GM18517 (cell line): ENCODE measurements at regions not wholly inside any gene's neighbourhood (a gene's known extent, or its start where the extent isn't known, plus 50 kb on each side); places are given as distances from the start of the nearest gene placed in this dataset.
A peak's percentile ranks its signal among the peaks of the same experiment; 100 is the strongest.
"Not testable (repeated sequence)": the region's sequence is repeated elsewhere in the genome, so short reads cannot be mapped to it uniquely, and the experiment has no call there.

Source experiments
- ATAC-seq: cut with Tn5 transposase; IDR thresholded peaks from one replicate; pipeline ENCODE4 v1.9.1; 2021; ENCODE audit warnings: mild to moderate bottlenecking, moderate library complexity; ENCODE audit not compliant: unreplicated experiment

GRCh38 chr2:134063916-134064315 lies 190.0 kb upstream of the MGAT5 start:
- not testable (repeated sequence) for ATAC-seq

DNA sequence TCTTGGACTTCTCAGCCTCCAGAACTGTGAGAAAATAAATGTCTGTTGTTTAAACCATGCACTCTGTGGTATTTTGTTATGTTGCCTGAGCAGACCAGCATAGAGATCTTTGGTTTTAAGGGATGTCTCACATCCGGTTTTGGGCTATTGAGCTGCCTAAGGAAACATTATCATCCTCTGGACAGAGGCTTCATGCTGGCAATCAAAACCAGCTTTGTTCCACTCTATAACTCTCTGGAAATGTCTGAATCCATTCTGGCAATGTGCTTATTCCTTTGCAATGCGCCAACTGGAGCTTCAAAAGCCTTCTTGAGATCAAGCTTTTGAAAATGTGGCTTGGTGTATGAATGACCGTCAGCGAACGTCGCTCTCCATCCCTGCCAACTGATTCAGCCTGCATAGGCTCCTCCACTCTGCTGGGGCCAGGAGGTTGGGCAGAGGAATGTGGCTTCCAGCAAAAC lies 183.6 kb upstream of the MGAT5 start:
- no peak for ATAC-seq

DNA sequence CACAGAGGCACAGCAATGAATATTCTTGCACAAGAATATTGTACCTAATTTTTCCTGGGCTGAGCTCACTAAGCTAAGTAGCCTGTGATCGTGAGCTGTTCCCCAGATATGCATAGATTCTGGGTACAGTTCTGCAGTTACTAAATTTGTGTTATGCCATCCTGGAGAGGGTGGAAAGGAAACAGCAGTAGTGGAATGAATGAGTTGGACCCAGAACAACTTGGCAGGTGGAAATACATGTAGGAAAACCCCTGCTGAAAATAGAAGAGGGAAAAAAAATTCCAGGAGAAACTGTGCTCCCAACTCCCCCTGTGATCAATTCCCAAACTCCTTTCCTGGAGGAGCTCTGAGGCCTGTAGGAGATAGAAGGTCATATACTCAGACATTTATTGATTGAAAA lies 181.5 kb upstream of the MGAT5 start:
- no peak for ATAC-seq

DNA sequence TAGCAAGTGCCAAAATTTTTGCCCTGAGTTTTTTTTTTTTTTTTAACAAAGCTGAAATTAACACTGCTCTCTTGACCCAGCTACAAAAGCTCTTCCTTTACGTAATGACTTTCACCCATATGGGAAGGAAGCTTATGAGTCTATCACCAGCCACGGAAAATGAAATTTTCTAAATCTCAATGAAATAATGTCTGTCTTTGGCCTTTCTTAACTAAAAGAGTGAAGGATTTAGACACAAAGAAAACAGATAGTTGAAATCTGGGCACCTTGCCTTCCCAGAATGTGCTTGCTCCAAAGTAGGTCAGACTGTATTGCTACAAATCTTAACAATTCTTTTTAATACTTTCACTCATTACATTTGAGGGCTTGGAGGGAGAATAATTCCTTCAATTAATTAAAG lies 180.8 kb upstream of the MGAT5 start:
- ATAC-seq, result no peak

DNA sequence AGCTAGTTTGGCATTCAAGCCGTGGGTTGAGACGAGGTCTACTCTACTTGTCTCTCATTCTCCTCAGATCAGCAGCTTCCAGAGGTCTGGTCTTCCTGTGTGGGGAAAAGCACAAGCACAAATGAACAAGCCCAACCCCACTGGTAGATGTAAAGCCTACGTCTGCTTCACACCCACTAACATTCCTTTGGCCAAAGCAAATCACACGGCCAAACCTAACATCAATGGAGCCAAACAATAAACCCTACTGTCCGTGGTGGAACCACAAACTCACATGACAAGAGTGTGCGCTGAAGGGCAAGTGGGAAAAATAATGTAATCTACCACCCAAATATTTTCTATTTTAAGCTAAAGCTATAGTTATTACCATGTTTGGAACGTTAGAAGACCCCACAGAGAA lies 179.3 kb upstream of the MGAT5 start:
- ATAC-seq, result no peak

GRCh38 chr2:134075204-134075603 lies 178.7 kb upstream of the MGAT5 start:
- no peak for ATAC-seq

- no peak for ATAC-seq
Measured at GRCh38 chr2:134078354-134078753, 175.5 kb upstream of the MGAT5 start.

DNA sequence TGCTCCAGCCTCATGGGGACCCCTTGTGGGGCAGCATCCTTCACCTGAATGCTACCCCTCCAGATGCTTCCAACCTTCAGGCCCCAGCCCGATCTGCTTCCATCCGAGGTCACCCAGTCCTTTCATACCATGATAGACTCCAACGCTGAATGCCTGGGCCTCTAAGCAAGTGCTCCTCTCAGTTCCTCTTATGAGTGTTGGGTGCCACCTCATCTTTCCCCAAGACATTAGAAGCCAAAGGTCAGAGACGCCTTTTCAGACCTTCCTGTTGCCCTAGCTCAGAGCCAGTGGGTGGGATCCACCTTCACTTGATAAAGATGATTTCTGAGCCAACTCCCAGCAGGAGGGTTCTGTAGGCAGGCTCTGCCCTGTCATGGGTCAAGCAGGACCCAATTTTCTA lies 174.5 kb upstream of the MGAT5 start:
- ATAC-seq, result peak; percentile 99

DNA sequence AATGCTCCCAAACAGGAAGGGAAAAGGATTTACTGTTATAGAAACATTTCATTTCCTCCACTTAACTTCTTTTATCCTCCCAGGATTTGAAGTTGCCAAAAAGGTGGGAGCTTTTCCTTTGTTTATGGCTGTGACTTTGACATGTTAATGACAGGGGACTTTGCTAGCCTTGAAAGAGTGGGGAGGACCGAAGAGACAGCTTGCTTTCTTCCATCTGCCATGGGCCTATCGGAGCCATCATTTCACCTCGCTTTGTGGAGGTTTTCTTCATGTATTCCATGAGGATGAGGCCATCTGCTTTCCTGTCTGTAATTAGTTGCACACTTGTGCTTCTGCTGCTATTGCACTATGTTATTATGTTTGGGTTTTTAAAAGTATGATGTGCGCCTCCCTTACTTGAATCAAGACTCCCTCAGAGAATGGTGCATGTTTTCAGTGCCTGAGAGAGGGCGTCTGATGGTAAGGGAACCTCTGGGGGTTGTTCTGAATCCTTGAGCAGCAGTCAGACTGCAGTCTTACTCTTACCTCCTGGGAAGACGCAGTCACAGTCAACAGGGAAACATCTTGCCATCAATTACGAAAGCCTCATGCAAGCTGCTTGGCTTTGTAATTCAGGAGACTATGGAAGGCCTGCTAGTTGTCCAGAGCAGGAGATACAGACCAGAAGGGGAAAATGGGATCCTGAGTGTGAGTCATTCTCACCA lies 173.3 kb upstream of the MGAT5 start:
- ATAC-seq, result no peak

DNA sequence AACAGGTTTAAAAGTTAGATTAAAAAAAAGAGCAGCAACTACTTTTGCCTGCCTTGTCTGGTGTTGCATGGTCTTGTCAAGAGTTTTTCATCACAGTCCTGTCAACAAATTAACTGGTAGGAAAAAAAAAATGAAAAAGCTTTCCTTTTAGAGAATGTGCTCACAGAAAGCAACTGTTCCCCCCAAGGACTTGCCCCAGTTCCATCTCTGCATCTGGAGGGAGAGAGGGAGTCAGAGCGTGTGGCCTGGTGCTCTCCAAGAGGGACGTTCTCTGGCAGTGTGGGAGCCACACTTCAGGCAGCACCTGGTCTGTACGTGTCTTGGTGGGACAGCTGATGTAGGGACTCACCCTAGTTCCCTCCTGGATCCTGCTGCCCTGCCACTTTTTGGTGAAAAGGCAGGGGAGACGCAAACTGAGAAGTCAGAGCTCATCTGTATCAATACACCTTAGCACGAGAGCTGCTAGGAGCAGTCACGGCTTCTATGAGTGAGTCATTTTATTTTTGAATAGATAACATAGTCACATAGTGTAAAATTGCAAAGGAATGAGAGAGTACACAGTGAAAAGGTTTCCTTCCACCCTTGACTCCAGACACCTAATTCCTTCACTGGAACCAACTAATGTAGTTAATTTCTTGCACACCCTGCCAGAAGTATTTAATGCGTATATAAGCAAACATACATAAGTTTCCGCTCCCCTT lies 172.5 kb upstream of the MGAT5 start:
- ATAC-seq, result no peak

- ATAC-seq, result no peak
Measured at GRCh38 chr2:134083548-134083947, 170.3 kb upstream of the MGAT5 start.

DNA sequence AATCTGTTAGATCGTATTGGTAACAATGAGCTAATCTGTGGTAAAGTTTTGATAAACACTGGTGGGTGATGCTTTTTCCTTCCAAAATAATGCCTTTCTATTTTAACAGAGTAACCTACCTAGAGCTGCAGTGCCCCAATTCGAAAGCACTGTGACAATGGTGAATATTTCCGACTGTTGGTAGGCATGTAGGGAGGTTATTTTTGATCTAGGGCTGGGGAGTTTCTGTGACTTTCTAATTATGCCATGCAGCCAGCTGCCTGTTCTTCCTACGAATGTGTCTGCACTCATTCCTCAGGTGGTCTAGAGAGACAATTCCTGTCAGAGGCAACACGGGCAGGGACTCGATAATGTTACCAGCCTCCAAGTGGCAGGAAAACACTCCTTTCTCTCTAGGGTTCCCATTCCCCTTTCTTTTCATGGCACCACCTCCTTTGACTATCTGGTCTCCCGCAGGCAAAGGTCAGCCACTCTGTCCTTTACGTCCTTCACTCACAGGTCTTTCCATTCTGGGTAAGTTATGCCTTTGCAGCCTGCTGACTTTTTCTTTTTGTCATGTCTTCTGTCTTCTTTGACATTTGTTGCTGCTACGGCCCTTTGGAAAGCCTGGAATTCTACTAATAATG lies 167.2 kb upstream of the MGAT5 start:
- ATAC-seq, result no peak

GRCh38 chr2:134087371-134087921 lies 166.4 kb upstream of the MGAT5 start:
- ATAC-seq, result peak; percentile 90

DNA sequence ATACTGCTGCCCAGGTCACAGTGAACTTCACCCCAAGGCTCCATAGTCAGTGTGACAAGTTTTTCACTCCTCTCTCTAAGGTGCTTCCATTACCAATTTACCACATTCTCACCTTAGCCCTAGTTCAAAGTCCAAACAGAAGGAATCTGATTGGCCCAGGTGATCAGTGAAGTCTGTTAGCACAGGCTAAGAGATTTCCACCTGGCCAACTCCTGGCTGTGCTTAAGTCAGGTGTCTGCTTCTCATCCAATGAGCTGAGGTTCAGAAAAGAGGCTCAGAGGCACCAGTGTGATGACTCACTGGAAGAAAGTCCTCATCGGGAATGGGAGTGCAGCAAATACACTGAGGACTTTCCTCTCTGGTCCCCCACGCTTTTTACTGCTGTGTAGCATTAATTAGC lies 164.4 kb upstream of the MGAT5 start:
- ATAC-seq, result no peak

DNA sequence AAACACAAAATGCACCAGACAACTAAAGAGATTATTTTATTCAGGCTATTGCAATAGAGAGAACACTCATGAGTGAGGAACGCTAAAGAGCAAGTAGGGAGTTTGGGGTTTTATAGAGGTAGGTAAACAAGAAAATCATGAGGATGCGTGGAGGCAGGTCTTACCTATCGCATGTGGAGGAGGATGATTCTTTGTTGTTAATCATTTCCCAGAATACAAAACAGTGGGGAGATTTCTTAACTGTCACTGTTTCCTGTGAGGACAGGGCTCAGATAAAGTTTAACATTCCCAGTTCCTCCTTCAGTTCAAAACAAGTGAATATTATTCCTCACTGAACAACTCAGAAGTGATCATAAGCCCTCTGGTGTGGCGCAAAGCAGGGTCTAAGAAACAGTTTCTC lies 156.1 kb upstream of the MGAT5 start:
- no peak for ATAC-seq

- no peak for ATAC-seq
Measured at GRCh38 chr2:134098321-134098720, 155.6 kb upstream of the MGAT5 start.

GRCh38 chr2:134099273-134099672 lies 154.6 kb upstream of the MGAT5 start:
- ATAC-seq, result no peak

- no peak for ATAC-seq
Measured at GRCh38 chr2:134103196-134103595, 150.7 kb upstream of the MGAT5 start.

DNA sequence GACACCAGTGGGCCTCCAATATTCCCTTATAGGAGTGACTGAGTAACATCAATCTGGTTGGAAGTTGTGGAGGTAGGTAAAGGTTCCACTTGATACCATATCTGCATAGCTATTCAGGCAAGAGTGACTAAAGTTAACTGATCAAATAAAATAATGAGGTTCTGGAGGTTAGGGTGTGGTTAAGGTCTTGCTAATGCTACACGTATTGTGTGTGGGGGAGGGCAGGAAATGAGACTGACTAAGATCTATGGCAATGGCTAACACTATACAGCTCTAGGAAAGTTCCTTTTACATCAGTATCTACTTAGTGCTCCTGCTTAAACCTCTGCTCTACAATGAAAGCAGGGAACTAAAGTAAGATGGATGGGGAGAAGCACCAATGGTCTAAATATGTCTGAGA lies 149.1 kb upstream of the MGAT5 start:
- ATAC-seq, result no peak

- ATAC-seq, result no peak
Measured at GRCh38 chr2:134107402-134107801, 146.5 kb upstream of the MGAT5 start.

GRCh38 chr2:134108113-134108512 lies 145.8 kb upstream of the MGAT5 start:
- no peak for ATAC-seq

DNA sequence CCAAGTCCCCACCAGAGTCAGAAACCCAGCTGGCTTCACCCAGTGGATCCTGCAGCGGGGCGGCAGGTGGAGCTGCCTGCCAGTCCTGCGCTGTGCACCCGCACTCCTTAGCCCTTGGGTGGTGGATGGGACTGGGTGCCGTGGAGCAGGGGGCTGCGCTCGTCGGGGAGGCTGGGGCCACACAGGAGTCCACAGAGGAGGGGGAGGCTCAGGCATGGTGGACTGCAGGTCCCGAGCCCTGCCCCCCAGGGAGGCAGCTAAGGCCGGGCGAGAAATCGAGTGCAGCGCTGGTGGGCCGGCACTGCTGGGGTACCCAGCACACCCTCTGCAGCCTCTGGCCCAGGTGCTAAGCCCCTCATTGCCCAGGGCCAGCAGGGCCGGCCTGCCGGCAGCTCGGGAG lies 144.6 kb upstream of the MGAT5 start:
- ATAC-seq, result no peak
